Neural crest cell (in vitro differentiated cells): ENCODE measurements at regions not wholly inside any gene's neighbourhood (a gene's known extent, or its start where the extent isn't known, plus 50 kb on each side); places are given as distances from the start of the nearest gene placed in this dataset.

Experiments
- DNase-seq: peaks from one replicate; pipeline ENCODE4 v3.0.0; 2021; ENCODE audit warnings: low read depth, mixed read lengths, low spot score
- H3K27ac Mint-ChIP-seq: one replicate; pipeline ENCODE4 v1.8.0; 2021; ENCODE audit warnings: mild to moderate bottlenecking, mixed read lengths; ENCODE audit not compliant: unreplicated experiment
- H3K27me3 Mint-ChIP-seq: 2 replicates; pipeline ENCODE4 v1.8.0; 2021; ENCODE audit warnings: low read depth, mild to moderate bottlenecking, mixed read lengths
- H3K36me3 Mint-ChIP-seq: 2 replicates; pipeline ENCODE4 v1.8.0; 2021; ENCODE audit warnings: low read depth, mild to moderate bottlenecking, mixed read lengths
- H3K4me1 Mint-ChIP-seq: 2 replicates; pipeline ENCODE4 v1.8.0; 2021; ENCODE audit warnings: mixed read lengths
- H3K4me3 Mint-ChIP-seq: one replicate; pipeline ENCODE4 v1.8.0; 2021; ENCODE audit warnings: mild to moderate bottlenecking, mixed read lengths
- H3K9me3 Mint-ChIP-seq: 2 replicates; pipeline ENCODE4 v1.8.0; 2021; ENCODE audit warnings: mixed read lengths
- TF ChIP-seq, protein P1 (sequence below): fragments of 200-600 bp; sonication (generic); conservative IDR thresholded peaks from 2 replicates; pipeline ENCODE4 v1.5.0; 2021; ENCODE audit warnings: antibody characterized with exemption, mild to moderate bottlenecking

GRCh38 chr20:40175296-40175695, 513.7 kb downstream of the MAFB start:
- TF ChIP-seq, protein P1, sequence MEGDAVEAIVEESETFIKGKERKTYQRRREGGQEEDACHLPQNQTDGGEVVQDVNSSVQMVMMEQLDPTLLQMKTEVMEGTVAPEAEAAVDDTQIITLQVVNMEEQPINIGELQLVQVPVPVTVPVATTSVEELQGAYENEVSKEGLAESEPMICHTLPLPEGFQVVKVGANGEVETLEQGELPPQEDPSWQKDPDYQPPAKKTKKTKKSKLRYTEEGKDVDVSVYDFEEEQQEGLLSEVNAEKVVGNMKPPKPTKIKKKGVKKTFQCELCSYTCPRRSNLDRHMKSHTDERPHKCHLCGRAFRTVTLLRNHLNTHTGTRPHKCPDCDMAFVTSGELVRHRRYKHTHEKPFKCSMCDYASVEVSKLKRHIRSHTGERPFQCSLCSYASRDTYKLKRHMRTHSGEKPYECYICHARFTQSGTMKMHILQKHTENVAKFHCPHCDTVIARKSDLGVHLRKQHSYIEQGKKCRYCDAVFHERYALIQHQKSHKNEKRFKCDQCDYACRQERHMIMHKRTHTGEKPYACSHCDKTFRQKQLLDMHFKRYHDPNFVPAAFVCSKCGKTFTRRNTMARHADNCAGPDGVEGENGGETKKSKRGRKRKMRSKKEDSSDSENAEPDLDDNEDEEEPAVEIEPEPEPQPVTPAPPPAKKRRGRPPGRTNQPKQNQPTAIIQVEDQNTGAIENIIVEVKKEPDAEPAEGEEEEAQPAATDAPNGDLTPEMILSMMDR: no peak
- peaks cover 7% of the 10 kb centered on the region for H3K9me3 Mint-ChIP-seq
- H3K4me3 Mint-ChIP-seq: no peak overlapping the region
- H3K36me3 Mint-ChIP-seq: no peaks in the 10 kb centered on the region
- peaks cover 18% of the 10 kb centered on the region for H3K4me1 Mint-ChIP-seq
- H3K27me3 Mint-ChIP-seq: no peaks in the 10 kb centered on the region
- no peak overlapping the region for H3K27ac Mint-ChIP-seq
- no peak for DNase-seq

GRCh38 chr20:40173872-40174271, 515.2 kb downstream of the MAFB start:
- Mint-ChIP-seq H3K27me3 (no peaks in the 10 kb centered on the region), H3K27ac (no peak overlapping the region), H3K4me1 (peaks cover 18% of the 10 kb centered on the region), H3K4me3 (no peak overlapping the region), H3K36me3 (no peaks in the 10 kb centered on the region), H3K9me3 (peaks cover 7% of the 10 kb centered on the region)
- TF ChIP-seq, protein P1: no peak
- DNase-seq: no peak

DNA sequence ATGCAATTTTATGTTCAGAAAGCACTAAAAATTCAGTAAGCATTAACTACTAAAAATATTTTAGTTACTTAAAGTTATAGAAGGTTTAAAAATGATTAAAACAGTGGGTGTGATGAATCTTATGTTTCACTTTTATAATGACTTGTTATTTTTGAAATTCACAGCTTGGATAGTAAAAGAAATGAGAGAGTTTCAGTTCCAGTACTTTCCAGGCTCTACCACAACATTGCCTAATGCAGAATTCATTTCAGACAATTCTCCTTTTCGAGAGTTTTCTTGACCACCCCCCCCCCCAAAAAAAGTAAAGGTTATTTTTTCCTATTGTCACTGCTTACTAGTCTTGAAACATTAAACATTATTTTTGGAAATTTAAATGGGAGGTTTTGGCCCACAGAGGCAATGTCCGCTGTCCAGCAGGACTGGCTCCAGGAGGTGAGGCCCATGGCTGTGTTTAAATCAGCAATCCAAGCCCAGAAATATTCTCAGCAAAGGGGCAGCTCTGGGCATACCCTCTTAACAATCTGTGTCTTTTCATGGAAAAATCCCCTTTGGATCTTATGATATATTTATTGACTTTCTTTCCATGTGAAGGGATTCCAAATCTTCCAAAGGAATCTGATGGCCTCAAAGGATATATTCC, 519.9 kb downstream of the MAFB start:
- Mint-ChIP-seq H3K36me3 (no peaks in the 10 kb centered on the region), H3K27me3 (no peaks in the 10 kb centered on the region), H3K9me3 (no peaks in the 10 kb centered on the region), H3K4me1 (no peaks in the 10 kb centered on the region), H3K4me3 (no peak overlapping the region), H3K27ac (no peak overlapping the region)
- TF ChIP-seq, protein P1: no peak
- no peak for DNase-seq

DNA sequence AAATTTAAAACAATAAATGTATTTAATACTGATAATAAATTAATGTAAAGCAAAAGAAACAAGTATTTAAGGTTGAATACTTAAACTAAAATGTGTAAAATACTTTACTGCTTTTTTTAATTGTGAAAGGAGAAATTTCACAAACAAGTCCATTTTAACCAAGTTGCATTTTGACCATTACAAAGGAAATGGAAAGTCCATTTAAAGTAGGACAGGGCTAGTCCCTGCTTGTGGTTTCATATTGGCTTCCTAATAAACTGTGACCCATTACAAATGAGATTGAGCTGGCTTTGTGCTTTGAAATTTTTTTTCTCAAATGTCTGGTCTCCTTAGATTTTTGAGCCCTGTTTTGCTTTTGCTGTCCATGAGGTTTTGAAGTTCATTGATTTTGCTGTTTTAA, 527.6 kb downstream of the MAFB start:
- no peaks in the 10 kb centered on the region for H3K27me3 Mint-ChIP-seq
- H3K4me3 Mint-ChIP-seq: no peak overlapping the region
- TF ChIP-seq, protein P1: no peak
- no peak overlapping the region for H3K27ac Mint-ChIP-seq
- DNase-seq: no peak
- H3K36me3 Mint-ChIP-seq: no peaks in the 10 kb centered on the region
- H3K9me3 Mint-ChIP-seq: no peaks in the 10 kb centered on the region
- no peaks in the 10 kb centered on the region for H3K4me1 Mint-ChIP-seq

DNA sequence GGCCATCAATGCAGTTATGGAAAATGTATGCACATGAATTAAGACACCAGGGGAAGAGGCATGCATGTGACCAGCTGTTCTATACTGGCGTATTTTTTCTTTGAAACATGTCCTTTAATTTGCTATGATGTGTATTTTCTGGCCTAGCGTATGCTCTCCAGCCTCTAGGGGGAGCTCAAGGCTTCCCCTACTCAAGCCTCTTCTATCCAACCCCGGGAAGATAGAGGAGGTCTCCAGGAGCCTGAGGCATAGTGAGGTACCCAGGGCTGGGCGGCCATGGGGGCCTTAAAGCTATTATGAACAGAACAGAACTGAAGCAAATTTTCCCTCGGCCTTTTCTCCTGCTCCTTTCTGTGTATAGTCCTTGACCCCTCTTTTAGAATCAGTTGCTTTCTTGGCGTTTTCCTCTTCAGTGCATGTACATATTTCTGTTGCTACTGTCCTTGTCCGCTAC, 528.9 kb downstream of the MAFB start:
- no peaks in the 10 kb centered on the region for H3K4me1 Mint-ChIP-seq
- no peak overlapping the region for H3K27ac Mint-ChIP-seq
- peak; percentile 43 for DNase-seq
- no peaks in the 10 kb centered on the region for H3K27me3 Mint-ChIP-seq
- H3K9me3 Mint-ChIP-seq: no peaks in the 10 kb centered on the region
- no peaks in the 10 kb centered on the region for H3K36me3 Mint-ChIP-seq
- no peak overlapping the region for H3K4me3 Mint-ChIP-seq
- TF ChIP-seq, protein P1: peak; percentile 83
